K562 (cell line): ENCODE measurements at regions not wholly inside any gene's neighbourhood (a gene's known extent, or its start where the extent isn't known, plus 50 kb on each side); places are given as distances from the start of the nearest gene placed in this dataset.

Experiments
- CC2D1A ChIP-seq: fragments of 450-650 bp; IDR thresholded peaks from 2 replicates; pipeline ENCODE4 v1.6.1; 2017; ENCODE audit warnings: mild to moderate bottlenecking
- EP300 ChIP-seq: IDR thresholded peaks from 2 replicates; pipeline ENCODE4 v1.6.1; 2012; ENCODE audit warnings: low read length, improper control_type of control experiment
- ESRRA ChIP-seq: fragments of 450-650 bp; IDR thresholded peaks from 2 replicates; pipeline ENCODE4 v1.6.1; 2014; ENCODE audit warnings: low read depth, mild to moderate bottlenecking, moderate library complexity, borderline replicate concordance
- JUN ChIP-seq, 2 experiments: sonication (generic) in 1 of 2; formaldehyde crosslinking in 1 of 2; IDR thresholded peaks; 2 replicates each; pipeline versions ENCODE4 v1.6.1 to v1.8.0; 2012 to 2022; ENCODE audit warnings: borderline replicate concordance in 2 of 2, mild to moderate bottlenecking in 2 of 2, improper control_type of control experiment in 1 of 2, low read depth in 1 of 2, low read length in 1 of 2, missing genetic modification reagents in 1 of 2
- POLR2A ChIP-seq: fragments of 450-650 bp; conservative IDR thresholded peaks from 2 replicates; pipeline ENCODE4 v1.6.1; 2016
- TSC22D4 ChIP-seq: fragments of 450-650 bp; IDR thresholded peaks from 2 replicates; pipeline ENCODE4 v1.6.1; 2016; ENCODE audit warnings: missing genetic modification characterization, missing biosample characterization, control low read depth
- U2AF2 ChIP-seq: fragments of 200-400 bp; formaldehyde crosslinking; optimal IDR thresholded peaks from 2 replicates; pipeline ENCODE3; 2017; ENCODE audit warnings: low read depth, mild to moderate bottlenecking, low read length
- USF2 ChIP-seq: sonication (generic); formaldehyde crosslinking; IDR thresholded peaks from 2 replicates; pipeline ENCODE4 v1.5.0; 2020; ENCODE audit warnings: missing genetic modification reagents

GRCh38 chr3:56856752-56857151, 55.0 kb upstream of the ARHGEF3 start:
- TF ChIP-seq U2AF2 (no peak), CC2D1A (no peak), ESRRA (no peak), POLR2A (no peak), EP300 (no peak), TSC22D4 (tag) (no peak), JUN (IDR thresholded peaks at IDR 0.05; ENCODE audit: borderline replicate concordance, low read depth, low read length) (no peak), JUN (CRISPR knock-in tag; IDR thresholded peaks at IDR 0.05; ENCODE audit: borderline replicate concordance) (no peak), USF2 (no peak)
